NCI-H345 treated with DMSO at 0.1 percent for 48 hours (cell line): ENCODE measurements at regions not wholly inside any gene's neighbourhood (a gene's known extent, or its start where the extent isn't known, plus 50 kb on each side); places are given as distances from the start of the nearest gene placed in this dataset.

ENCODE experiments used
- DNase-seq: peaks from one replicate; lab custom pipeline; 2025; ENCODE audit not compliant: unreplicated experiment; lab: John Stamatoyannopoulos, UW

- no peak for DNase-seq
Observed at GRCh38 chr5:60205071-60205470, 311.5 kb upstream of the PDE4D start.

- no peak for DNase-seq
Observed at GRCh38 chr5:60196385-60197113, 303.0 kb upstream of the PDE4D start.

- no peak for DNase-seq
Observed at GRCh38 chr5:60195551-60195950, 302.0 kb upstream of the PDE4D start.

DNA sequence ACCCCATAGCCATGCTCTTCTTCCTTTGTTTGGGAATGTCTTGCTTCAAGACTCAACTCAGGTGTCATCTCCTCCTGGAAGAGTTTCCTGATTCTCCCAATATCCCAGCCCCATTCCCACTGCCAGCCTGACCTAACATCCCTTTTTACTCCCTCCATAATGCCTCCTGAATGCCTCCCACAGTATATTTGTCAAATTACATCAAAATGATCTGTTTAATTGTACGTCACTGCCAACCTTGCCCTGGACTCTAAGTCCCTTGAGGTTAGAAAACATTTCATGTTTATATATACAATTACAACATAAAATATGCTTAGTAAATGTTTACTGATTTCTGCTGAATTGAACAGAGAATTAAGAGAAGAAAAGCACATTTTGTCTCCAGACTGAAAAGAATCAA is 301.6 kb upstream of the PDE4D start:
- no peak for DNase-seq

DNA sequence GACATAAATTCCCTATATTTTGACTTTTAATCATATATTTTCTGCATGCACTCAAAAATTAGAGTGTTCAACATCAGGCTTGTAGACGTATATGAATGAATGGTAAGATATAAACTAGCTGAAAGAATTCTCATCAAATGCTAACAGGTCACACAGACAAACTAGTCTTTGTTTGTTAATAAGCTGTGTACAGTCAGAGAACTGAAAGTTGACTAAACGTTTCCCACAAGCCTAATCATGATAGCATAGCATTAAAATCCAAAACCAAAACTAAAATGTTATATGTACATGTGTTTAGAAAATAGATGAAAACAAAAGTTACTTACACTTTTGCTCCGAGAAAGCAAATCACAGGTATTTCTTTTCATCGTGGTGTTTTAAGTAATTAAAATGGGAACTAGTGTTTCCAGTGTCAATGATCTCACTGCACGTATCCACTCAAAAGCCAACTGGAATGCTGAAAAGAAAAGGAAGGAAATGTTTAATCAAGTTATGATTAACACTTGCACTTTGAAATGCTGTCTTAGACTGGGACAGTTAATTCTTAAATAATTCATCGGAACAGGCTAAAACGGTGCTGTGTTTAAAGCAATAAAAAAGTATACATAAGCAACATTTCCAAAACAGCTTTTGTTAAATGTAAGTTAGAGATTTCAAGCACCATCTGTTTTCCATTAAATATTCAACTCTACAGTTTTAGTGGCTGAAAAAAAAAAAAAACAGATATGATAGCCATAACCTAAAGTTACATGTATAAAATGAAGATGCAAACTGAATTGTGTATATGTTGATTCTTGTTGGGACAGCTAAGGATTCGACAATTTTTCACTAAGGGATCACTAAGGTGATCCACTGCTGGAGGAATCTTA is 291.9 kb upstream of the PDE4D start:
- no peak for DNase-seq

- no peak for DNase-seq
Observed at GRCh38 chr5:60184606-60185005, 291.1 kb upstream of the PDE4D start.

DNA sequence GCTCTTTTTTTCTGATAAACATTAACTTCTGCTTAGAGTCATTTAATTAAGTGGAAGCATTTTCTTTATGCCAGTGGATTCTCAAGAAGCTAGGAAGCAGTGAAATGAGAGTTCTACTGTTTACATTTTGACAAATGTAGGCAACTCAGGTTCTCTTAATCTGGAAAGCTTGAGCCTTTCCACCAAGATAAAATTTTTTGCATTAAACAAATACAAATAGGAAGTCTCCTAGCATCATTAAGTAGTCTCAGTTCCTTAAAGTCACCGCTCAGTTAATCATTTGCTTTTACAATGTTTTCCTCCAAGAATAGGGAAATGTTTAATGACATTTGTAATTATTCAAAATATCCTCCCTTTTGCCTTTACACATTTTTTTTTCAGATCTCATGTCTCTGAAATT is 290.4 kb upstream of the PDE4D start:
- DNase-seq = no peak

GRCh38 chr5:60178101-60178500 is 284.6 kb upstream of the PDE4D start:
- DNase-seq = no peak

DNA sequence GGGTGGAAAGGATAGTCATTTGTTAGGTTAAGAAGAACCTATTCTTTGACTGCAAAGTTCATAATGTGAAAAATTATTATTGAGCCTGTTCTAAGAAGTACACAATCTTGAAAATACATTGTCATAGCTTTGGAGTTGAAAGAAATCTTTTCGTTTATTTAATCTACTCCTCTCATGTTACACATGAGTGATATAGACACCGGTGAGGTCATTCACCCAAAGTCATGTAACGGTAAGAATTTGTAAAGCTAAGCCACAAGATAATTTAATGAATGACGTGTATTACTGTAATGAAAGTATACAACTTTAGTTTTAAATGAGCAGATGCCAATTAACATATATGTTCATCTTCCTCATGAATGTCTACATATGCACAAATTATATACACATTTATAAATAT is 284.1 kb upstream of the PDE4D start:
- no peak for DNase-seq

GRCh38 chr5:60173667-60174066 is 280.1 kb upstream of the PDE4D start:
- no peak for DNase-seq

GRCh38 chr5:60163762-60164161 is 270.2 kb upstream of the PDE4D start:
- DNase-seq = no peak

DNA sequence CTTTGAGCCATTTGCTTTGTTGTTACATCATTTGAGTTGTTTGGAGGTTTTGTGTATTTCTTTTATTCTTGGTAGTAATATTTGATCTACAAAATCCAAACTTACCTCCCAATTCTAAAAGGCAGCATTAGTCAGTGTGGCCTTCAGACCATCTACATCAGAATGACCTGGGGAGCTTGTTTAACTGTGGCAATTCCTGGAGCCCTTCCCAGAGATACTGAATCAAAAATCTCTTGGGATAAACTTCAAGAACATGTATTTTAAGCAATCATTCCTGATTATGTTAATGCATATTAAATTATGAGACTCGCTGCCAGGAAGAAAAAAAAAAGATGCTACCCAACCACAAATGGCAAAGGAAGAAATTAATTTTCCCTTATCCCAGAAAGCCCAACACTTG is 268.9 kb upstream of the PDE4D start:
- no peak for DNase-seq

DNA sequence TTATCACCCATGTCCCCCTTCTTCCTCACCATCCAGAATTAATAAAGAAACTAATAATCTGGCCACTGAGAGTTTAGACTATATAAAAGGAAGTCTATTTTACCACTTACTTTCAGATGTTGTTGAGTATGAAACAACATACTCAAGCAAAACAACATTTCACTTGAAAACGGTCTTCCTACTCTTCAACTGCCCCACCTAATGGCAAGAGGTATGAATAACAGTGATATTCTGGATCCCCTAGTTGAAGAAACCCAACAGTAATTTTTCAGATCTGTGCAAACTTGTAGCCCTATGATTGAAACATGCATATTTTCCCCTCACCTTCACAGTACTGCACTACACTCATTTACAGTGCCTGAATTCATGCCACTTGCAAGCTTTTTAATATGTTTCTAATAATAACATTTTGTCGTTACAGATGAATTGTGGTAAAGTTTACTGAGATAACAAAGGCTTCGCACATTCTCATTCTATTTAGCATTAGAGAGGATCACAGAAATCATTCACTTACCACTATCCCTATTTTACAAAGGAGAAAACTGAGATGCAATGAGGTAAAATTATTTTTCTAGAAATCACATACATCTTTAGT is 267.9 kb upstream of the PDE4D start:
- peak; percentile 6 for DNase-seq

DNA sequence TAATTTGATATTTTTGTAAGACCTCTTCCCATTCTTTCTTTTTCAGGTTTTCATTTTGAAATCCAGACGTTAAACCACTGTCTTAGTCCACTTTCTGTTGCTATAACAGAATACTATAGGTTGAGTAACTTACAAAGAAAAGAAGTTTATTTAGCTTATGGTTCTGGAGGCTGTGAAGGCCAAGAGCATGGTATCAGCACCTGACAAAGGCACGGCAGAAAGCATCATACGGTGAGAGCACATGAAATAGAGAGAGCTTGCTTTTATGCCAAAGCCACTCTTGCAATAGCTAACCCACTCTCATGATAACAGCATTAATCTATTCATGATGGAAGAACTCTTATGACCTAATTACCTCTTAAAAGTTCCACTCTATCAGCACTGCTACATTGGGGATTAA is 255.6 kb upstream of the PDE4D start:
- no peak for DNase-seq

- no peak for DNase-seq
Observed at GRCh38 chr5:60148366-60148765, 254.8 kb upstream of the PDE4D start.

DNA sequence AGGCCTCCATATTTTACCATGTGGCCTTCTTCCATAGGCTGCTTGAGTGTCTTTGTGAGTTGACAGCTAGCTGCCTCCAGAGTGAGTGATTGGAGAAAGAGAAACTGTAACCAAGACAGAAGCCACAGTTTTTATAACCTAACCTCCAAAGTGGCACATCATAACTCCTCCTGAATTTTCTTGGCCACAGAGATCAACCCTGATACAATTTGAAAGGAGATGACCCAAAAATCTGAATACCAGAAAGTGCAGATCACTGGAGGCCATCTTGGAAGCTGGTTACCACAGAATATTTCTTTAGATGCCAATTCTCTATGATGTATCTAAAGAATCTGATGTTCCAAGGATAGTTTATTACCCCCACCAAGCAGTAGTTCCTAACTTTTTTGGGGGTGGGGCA is 254.3 kb upstream of the PDE4D start:
- no peak for DNase-seq

- DNase-seq = no peak
Observed at GRCh38 chr5:60143942-60144549, 250.5 kb upstream of the PDE4D start.

- DNase-seq = no peak
Observed at GRCh38 chr5:60141119-60141518, 247.6 kb upstream of the PDE4D start.

- no peak for DNase-seq
Observed at GRCh38 chr5:60136841-60137240, 243.3 kb upstream of the PDE4D start.

GRCh38 chr5:60131504-60131903 is 238.0 kb upstream of the PDE4D start:
- no peak for DNase-seq

DNA sequence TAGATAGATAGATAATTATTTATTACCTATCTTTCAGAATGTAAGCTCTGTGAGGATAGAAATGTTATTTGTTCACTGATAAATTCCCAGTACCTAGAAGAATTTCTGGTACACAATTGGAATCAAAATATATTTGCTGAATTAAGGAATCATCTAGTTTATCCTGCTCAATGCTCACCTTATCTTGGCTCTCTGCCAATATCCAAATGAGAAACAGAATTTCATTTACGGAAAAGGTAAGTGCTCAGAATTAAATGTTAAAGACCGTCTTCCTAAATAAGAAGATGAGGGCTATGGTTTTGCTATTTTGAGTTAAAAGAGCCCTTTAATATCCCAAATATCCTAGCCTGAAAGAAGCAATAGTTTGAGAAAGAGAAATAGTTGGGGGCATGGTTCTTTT is 232.1 kb upstream of the PDE4D start:
- DNase-seq = no peak
